ENCODE measurements at regions not wholly inside any gene's neighbourhood (a gene's known extent, or its start where the extent isn't known, plus 50 kb on each side); places are given as distances from the start of the nearest gene placed in this dataset.

- Mint-ChIP-seq H3K27ac (peak overlapping the region; percentile 92), H3K4me1 (ENCODE audit: low read depth) (peaks cover 54% of the 10 kb centered on the region), H3K27me3 (no peaks in the 10 kb centered on the region), H3K36me3 (ENCODE audit: low read depth) (peaks cover 5% of the 10 kb centered on the region), H3K9me3 (peaks cover 14% of the 10 kb centered on the region), H3K4me3 (no peak overlapping the region)
- TF ChIP-seq CTCF (IDR thresholded peaks at IDR 0.05) = no peak
- DNase-seq (peak; percentile 91), ATAC-seq (peak; percentile 90)
- CTCF ChIA-PET = interaction anchor here (1.3 kb wide), 1 partner anchor 14 kb away, joined by 4 read pairs; no protein-coding TSS in a partner anchor
- POLR2A ChIA-PET = interaction anchor here (0.7 to 2.0 kb wide), 5 partner anchors 9 to 82 kb away, joined by 3 to 9 read pairs (median 7); no protein-coding TSS in a partner anchor
- intact Hi-C loops (cut with micrococcal nuclease) = no loop called here
Observed at GRCh38 chr6:14743474-14744211, 502.2 kb upstream of the JARID2 start.

DNA sequence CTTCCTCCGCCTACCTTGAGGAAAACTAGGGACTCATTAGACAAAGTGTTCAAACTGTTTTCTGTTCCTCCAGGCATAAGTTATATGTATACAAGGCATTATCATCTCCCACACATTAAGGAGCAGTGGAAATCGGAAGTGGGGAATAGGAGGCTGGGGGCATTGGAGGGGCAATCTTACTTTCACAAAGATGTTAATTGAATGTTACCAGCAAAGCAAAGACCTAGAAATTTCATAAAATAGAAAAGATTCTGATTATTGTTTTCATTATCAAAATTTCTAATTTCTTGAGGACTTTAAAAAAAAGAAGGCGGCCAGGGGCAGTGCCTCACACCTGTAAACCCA lies 501.7 kb upstream of the JARID2 start:
- POLR2A ChIA-PET = interaction anchor here (0.7 to 2.0 kb wide), 4 partner anchors 10 to 12 kb away, joined by 3 to 9 read pairs (median 7); no protein-coding TSS in a partner anchor
- no peak overlapping the region for H3K4me3 Mint-ChIP-seq
- intact Hi-C loops (cut with micrococcal nuclease) = no loop called here

GRCh38 chr6:14746139-14746837 lies 499.6 kb upstream of the JARID2 start:
- ChIA-PET CTCF (no interaction called here), POLR2A (interaction anchor here (2.7 kb wide), 1 partner anchor 12 kb away, joined by 27 read pairs; no protein-coding TSS in a partner anchor)
- H3K27me3 Mint-ChIP-seq = no peaks in the 10 kb centered on the region
- no peak for TF ChIP-seq CTCF (IDR thresholded peaks at IDR 0.05)
- H3K9me3 Mint-ChIP-seq = peaks cover 10% of the 10 kb centered on the region
- peaks cover 2% of the 10 kb centered on the region for H3K36me3 Mint-ChIP-seq (ENCODE audit: low read depth)
- H3K4me3 Mint-ChIP-seq = no peak overlapping the region
- no peak for DNase-seq
- H3K4me1 Mint-ChIP-seq (ENCODE audit: low read depth) = peaks cover 60% of the 10 kb centered on the region
- peak overlapping the region; percentile 59 for H3K27ac Mint-ChIP-seq
- ATAC-seq = no peak
- intact Hi-C loops (cut with micrococcal nuclease) = no loop called here

More for the DNA sequence above, 501.7 kb upstream of the JARID2 start:
- CTCF ChIA-PET = interaction anchor here (1.3 kb wide), 1 partner anchor 14 kb away, joined by 4 read pairs; no protein-coding TSS in a partner anchor
- Mint-ChIP-seq H3K27me3 (no peaks in the 10 kb centered on the region), H3K36me3 (ENCODE audit: low read depth) (peaks cover 5% of the 10 kb centered on the region), H3K9me3 (peaks cover 14% of the 10 kb centered on the region), H3K27ac (peak overlapping the region; percentile 92), H3K4me1 (ENCODE audit: low read depth) (peaks cover 54% of the 10 kb centered on the region)
- DNase-seq (no peak), ATAC-seq (no peak)
- no peak for TF ChIP-seq CTCF (IDR thresholded peaks at IDR 0.05)

DNA sequence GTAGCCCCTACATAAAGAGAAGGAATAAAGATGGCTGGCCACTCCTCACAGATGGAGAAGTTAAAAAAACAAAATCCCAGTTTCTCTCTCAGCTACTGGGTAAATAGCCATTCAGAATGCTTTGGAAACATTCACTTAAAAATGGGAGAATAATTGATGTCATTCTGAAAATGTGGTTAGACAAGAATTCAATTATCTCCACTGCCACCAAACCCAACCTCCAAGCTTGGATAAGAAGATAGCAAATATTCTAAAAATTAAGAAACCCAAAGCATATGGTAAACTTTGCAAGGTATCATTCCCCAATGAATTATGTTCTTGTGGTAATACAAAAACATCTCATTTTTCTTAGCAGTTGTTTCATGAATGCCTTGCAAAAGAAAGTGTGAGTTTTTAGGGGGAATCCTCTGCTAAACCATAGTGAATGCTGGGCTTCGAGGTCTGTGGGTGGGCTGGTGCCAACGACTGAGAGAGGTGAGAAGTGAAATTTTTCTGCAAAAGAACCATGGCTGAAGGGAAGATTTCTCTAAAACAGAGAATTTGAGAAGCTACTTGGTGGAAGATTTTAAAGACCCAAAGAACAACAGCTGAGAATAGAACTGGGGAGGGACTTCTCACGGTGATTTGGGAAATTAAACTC lies 497.9 kb upstream of the JARID2 start:
- H3K36me3 Mint-ChIP-seq (ENCODE audit: low read depth) = peaks cover 2% of the 10 kb centered on the region
- no peak for TF ChIP-seq CTCF (IDR thresholded peaks at IDR 0.05)
- peak overlapping the region; percentile 88 for H3K27ac Mint-ChIP-seq
- H3K9me3 Mint-ChIP-seq = peaks cover 5% of the 10 kb centered on the region
- no peaks in the 10 kb centered on the region for H3K27me3 Mint-ChIP-seq
- intact Hi-C loops (cut with micrococcal nuclease) = no loop called here
- peaks cover 55% of the 10 kb centered on the region for H3K4me1 Mint-ChIP-seq (ENCODE audit: low read depth)
- ChIA-PET CTCF (no interaction called here), POLR2A (interaction anchor here (1.0 to 2.7 kb wide), 6 partner anchors 10 to 129 kb away, joined by 3 to 27 read pairs (median 4); no protein-coding TSS in a partner anchor)
- ATAC-seq (peak; percentile 18), DNase-seq (peak; percentile 71)
- peak overlapping the region; percentile 15 for H3K4me3 Mint-ChIP-seq
